MCF 10A (cell line): ENCODE measurements at regions not wholly inside any gene's neighbourhood (a gene's known extent, or its start where the extent isn't known, plus 50 kb on each side); places are given as distances from the start of the nearest gene placed in this dataset.

Experiments
- BruUV-seq: library from RNA; stranded (reverse); fragments of 400-500 nt; replicated peaks from 2 replicates; lab custom pipeline; 2021; lab: Mats Ljungman, UMichigan
- CTCF ChIA-PET: fragments of 300-600 bp; sonication (Branson Sonifier 250); formaldehyde crosslinking; extraction: SDS; loops from one replicate; lab custom pipeline; 2021; ENCODE audit warnings: antibody characterized with exemption, inconsistent platforms; lab: Yijun Ruan, JAX
- POLR2A ChIA-PET: fragments of 300-600, 350-650 bp; sonication (Branson Sonifier 250); formaldehyde crosslinking; extraction: SDS; loops from one replicate; lab custom pipeline; 2020; ENCODE audit warnings: antibody characterized with exemption, inconsistent platforms; lab: Yijun Ruan, JAX
- DNase-seq: peaks from one replicate; pipeline ENCODE4 v3.0.0-alpha.2; 2018; ENCODE audit not compliant: unreplicated experiment
- H3K27ac Mint-ChIP-seq: one replicate; pipeline ENCODE4 v1.8.0; 2022; ENCODE audit warnings: mild to moderate bottlenecking, low read depth, mixed read lengths; ENCODE audit not compliant: unreplicated experiment
- H3K27me3 Mint-ChIP-seq: one replicate; pipeline ENCODE4 v1.8.0; 2022; ENCODE audit warnings: mixed read lengths; ENCODE audit not compliant: insufficient read depth, unreplicated experiment
- H3K36me3 Mint-ChIP-seq: one replicate; pipeline ENCODE4 v1.8.0; 2022; ENCODE audit warnings: mild to moderate bottlenecking, moderate library complexity, mixed read lengths; ENCODE audit not compliant: insufficient read depth, unreplicated experiment
- H3K4me1 Mint-ChIP-seq: one replicate; pipeline ENCODE4 v1.8.0; 2022; ENCODE audit warnings: mixed read lengths; ENCODE audit not compliant: insufficient read depth, unreplicated experiment
- H3K4me3 Mint-ChIP-seq: one replicate; pipeline ENCODE4 v1.8.0; 2022; ENCODE audit warnings: mild to moderate bottlenecking, moderate library complexity, mixed read lengths; ENCODE audit not compliant: unreplicated experiment
- H3K9me3 Mint-ChIP-seq: one replicate; pipeline ENCODE4 v1.8.0; 2022; ENCODE audit warnings: mixed read lengths; ENCODE audit not compliant: unreplicated experiment
- intact Hi-C: fragments of 100-400 bp; cut with micrococcal nuclease; formaldehyde crosslinking; loops from 2 replicates; pipeline ENCODE4 v1.14.1; 2022
- TF ChIP-seq, protein P1 (sequence below): fragments of 200-600 bp; IDR thresholded peaks from one replicate; pipeline ENCODE4 v1.8.0; 2022; ENCODE audit warnings: antibody characterized with exemption, mild to moderate bottlenecking; ENCODE audit not compliant: unreplicated experiment

DNA sequence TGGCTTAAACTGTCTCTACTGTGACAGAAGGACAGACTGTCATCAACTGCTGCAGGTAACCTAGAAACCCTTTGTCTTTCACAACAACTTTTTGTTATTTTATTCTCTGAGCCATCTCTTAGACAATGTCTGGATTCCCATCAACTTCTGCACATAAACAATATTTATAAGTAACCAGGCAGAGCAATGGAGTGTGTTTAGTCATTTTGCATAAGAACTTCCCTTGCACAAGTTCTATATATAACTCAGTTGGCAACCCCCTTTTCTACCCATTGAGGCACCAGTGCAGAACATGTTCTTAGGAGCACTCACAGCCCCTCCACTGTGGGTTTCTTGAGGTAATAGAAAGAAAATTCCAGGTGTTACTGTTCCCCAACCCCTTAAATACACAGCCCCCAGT, 65.0 kb upstream of the IL6 start:
- BruUV-seq = no TSS peak
- no peak overlapping the region for H3K27ac Mint-ChIP-seq
- intact Hi-C loops = no loop called here
- no peaks in the 10 kb centered on the region for H3K9me3 Mint-ChIP-seq
- POLR2A ChIA-PET = interaction anchor here (0.8 to 0.9 kb wide), 2 partner anchors 9 to 76 kb away, joined by 4 to 5 read pairs; no protein-coding TSS in a partner anchor
- no peaks in the 10 kb centered on the region for H3K36me3 Mint-ChIP-seq
- no peak for DNase-seq
- H3K27me3 Mint-ChIP-seq = no peaks in the 10 kb centered on the region
- CTCF ChIA-PET = interaction anchor here (1.4 kb wide), 1 partner anchor 11 kb away, joined by 5 read pairs; no protein-coding TSS in a partner anchor
- TF ChIP-seq, protein P1, sequence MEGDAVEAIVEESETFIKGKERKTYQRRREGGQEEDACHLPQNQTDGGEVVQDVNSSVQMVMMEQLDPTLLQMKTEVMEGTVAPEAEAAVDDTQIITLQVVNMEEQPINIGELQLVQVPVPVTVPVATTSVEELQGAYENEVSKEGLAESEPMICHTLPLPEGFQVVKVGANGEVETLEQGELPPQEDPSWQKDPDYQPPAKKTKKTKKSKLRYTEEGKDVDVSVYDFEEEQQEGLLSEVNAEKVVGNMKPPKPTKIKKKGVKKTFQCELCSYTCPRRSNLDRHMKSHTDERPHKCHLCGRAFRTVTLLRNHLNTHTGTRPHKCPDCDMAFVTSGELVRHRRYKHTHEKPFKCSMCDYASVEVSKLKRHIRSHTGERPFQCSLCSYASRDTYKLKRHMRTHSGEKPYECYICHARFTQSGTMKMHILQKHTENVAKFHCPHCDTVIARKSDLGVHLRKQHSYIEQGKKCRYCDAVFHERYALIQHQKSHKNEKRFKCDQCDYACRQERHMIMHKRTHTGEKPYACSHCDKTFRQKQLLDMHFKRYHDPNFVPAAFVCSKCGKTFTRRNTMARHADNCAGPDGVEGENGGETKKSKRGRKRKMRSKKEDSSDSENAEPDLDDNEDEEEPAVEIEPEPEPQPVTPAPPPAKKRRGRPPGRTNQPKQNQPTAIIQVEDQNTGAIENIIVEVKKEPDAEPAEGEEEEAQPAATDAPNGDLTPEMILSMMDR = no peak
- no peak overlapping the region for H3K4me3 Mint-ChIP-seq
- peaks cover 24% of the 10 kb centered on the region for H3K4me1 Mint-ChIP-seq

GRCh38 chr7:22660732-22661131, 66.3 kb upstream of the IL6 start:
- DNase-seq = no peak
- TF ChIP-seq, protein P1 = peak; percentile 10
- BruUV-seq = no TSS peak
- peaks cover 16% of the 10 kb centered on the region for H3K4me1 Mint-ChIP-seq
- no peaks in the 10 kb centered on the region for H3K36me3 Mint-ChIP-seq
- no peak overlapping the region for H3K4me3 Mint-ChIP-seq
- intact Hi-C loops = no loop called here
- POLR2A ChIA-PET = no interaction called here
- no peaks in the 10 kb centered on the region for H3K27me3 Mint-ChIP-seq
- CTCF ChIA-PET = interaction anchor here (1.0 to 1.4 kb wide), 2 partner anchors 9 to 64 kb away, joined by 3 to 5 read pairs; no protein-coding TSS in a partner anchor
- no peak overlapping the region for H3K27ac Mint-ChIP-seq
- H3K9me3 Mint-ChIP-seq = no peaks in the 10 kb centered on the region

DNA sequence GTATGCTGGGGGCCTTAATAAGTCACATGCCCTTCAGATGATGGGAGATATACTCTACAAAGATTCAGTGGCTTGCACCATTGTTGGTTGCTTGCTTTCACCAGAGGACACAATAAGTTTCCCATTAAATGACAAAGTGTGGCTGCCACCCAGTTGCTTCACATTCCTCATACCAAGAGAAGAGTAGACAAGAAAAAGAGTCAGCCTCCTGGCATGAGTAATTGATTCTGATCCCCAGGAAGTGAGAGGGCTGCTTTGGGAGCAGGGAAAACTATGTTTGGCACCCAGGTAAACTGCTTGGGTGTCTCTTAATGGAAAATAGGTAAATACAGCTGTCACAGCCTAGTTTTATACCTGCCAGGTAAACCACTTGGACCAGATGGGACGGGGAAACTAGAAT, 66.7 kb upstream of the IL6 start:
- TF ChIP-seq, protein P1 = no peak
- Mint-ChIP-seq H3K4me1 (peaks cover 15% of the 10 kb centered on the region), H3K27me3 (no peaks in the 10 kb centered on the region), H3K27ac (no peak overlapping the region), H3K4me3 (no peak overlapping the region), H3K9me3 (no peaks in the 10 kb centered on the region), H3K36me3 (no peaks in the 10 kb centered on the region)
- intact Hi-C loops = no loop called here
- DNase-seq = no peak
- ChIA-PET CTCF (interaction anchor here (1.0 kb wide), 1 partner anchor 64 kb away, joined by 3 read pairs; no protein-coding TSS in a partner anchor), POLR2A (no interaction called here)
- BruUV-seq = no TSS peak

- Mint-ChIP-seq H3K4me3 (no peak overlapping the region), H3K27ac (no peak overlapping the region), H3K36me3 (no peaks in the 10 kb centered on the region), H3K27me3 (no peaks in the 10 kb centered on the region), H3K9me3 (no peaks in the 10 kb centered on the region), H3K4me1 (peaks cover 15% of the 10 kb centered on the region)
- intact Hi-C loops = no loop called here
- ChIA-PET POLR2A (no interaction called here), CTCF (interaction anchor here (1.0 kb wide), 1 partner anchor 65 kb away, joined by 3 read pairs; no protein-coding TSS in a partner anchor)
- TF ChIP-seq, protein P1 = no peak
- BruUV-seq = no TSS peak
- no peak for DNase-seq
Observed at GRCh38 chr7:22659741-22660140, 67.3 kb upstream of the IL6 start.
